Esophagus mucosa (tissue), 1 donor: ENCODE measurements at regions not wholly inside any gene's neighbourhood (a gene's known extent, or its start where the extent isn't known, plus 50 kb on each side); places are given as distances from the start of the nearest gene placed in this dataset.
A peak's percentile ranks its signal among the peaks of the same experiment; 100 is the strongest.

Experiments
- ATAC-seq: fragments of 200-7000 bp; cut with Tn5 transposase; one replicate; pipeline ENCODE4 v1.9.1; 2020
- donor health status: DM: yes; HTN: yes; CAD: no.

DNA sequence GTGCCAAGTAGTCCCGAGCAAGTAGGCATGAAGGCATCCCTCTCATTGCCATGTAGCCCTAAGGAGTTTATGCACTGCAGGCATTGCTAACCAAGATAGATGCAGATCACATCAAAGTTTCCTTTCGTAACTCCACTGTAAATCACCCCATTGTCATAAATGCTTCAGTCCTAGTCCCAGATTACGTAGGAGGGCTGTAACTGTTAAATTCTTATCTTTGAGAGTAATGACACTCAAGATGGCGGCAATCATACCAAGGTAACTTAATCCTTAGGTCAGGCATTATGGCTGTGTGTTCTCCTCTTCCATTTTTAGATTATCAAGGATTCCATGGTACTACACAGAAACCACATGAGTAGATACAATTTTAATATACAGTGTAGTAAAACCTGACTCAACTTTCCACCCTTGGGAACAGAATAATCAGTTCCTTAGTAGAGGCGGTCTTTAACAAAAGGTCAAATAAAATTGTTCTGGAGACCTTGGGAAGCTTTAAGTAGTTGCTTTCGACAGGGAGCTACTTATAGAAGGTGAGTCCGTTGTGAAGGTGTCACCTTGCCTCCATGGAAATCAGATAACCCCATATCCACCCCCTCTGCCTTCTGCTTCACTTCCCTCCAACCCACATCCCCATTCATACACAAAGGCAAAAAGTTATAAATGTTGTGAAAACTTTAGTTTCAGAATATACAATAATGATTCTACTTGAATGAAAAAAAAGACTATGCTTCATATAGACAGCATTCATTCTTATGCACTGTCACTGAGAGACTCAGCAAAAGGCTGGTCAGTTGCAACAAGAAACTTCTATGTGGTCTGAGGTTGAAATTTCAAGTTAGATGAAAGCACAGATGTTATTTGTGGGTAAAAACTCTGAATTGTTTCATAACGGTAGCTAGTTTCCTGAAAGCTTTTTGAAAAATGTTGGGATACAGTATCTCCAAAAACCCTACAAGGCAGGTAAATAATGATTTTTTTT is 64.8 kb upstream of the GALNT5 start:
- no peak for ATAC-seq

DNA sequence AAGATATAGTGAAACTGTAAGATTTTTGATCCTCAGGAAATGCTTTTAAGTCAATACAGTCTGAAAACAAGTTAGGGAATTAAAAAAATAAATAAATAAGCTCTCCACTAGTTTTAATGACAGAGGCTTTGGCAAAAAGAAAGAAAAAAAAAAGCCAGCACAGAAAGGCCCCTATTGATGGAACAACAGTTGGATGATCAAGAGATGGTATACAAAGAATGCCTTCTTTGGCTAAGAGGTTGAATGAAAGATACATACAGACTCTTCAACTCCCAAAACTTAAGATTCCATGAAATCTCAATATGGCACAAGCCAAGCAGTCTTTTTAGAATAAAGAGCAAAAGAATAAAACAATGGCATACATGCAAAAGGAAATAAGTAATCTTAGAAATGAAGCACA is 64.0 kb upstream of the GALNT5 start:
- ATAC-seq = no peak

DNA sequence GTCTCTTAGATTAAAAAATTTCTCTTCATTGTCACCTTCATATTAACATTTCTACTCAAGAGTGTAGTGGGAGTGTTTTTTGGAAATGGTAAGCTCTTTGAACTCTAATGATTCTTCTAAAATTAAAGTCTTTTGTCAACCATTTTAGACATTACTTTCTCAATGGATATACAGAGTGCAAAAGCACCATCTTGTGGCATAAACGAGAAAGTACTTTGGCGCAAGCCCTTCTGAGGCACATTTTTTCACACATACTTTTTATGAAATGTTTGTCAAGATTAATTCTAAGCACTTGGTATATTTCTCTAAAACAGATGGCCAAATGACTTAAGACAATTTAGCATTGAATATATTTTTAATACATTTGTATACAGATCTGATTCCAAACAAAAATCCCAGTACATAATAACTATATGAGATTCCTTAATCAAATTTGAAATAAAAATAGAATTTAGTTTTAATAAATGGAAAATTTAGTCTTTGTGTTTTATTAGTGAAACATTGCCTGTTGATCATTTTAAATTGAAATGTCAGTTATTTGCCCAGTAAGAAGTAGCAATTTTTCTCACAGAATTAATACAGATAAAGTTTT is 63.3 kb upstream of the GALNT5 start:
- peak; percentile 37 for ATAC-seq

DNA sequence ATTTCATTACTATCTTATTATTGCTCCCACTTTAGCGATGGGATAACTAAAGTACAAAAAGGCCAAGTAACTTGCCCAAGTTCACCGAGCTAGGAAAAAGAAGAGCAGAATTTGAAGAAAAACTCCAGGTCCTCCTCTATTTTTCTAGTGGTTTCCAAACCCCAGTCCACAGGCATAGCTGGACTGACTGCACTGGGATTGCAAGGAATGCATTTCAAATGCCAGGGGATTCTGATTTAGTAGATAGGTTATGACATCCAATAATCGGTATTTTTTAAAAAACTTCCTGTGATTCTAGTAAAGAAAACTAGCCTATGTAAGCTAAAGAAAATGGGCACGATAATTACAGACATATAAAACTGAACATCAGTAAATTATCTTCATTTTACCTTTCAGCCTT is 62.7 kb upstream of the GALNT5 start:
- no peak for ATAC-seq

DNA sequence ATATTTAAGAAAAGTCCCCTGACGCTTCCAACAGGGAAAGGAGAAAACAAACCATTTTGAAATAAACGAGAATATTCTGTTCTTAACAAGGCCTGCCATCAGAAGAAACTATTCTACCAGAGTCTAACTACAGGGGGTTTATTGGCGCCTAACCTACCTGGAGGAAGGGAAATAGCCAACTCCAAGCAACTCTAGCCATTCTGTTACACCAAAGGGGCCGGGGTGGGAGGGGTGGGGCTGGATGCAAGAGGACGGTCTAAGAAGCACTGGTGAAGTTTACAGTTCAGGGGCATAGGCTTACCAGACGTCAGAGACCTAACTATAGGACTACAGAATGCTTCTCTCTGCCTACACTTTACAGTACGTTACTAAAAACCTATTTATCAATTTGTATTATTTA is 60.5 kb upstream of the GALNT5 start:
- no peak for ATAC-seq

DNA sequence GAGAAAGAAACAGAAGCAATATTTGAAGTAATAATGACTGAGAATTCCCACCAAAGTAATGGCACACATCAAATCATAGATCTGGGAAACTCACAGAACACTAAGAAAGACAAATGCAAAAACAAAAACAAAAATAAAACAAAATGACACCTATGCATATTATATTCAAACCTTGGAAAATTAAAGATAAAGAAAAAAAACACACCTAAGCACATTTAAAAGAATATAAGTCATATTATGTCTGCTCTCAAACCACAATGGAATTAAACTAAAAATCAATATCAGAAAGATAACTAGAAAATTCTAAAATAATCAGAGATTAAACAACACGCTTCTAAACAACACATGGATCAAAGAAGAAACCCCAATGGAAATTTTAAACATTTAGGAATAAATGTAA is 59.7 kb upstream of the GALNT5 start:
- ATAC-seq = no peak

DNA sequence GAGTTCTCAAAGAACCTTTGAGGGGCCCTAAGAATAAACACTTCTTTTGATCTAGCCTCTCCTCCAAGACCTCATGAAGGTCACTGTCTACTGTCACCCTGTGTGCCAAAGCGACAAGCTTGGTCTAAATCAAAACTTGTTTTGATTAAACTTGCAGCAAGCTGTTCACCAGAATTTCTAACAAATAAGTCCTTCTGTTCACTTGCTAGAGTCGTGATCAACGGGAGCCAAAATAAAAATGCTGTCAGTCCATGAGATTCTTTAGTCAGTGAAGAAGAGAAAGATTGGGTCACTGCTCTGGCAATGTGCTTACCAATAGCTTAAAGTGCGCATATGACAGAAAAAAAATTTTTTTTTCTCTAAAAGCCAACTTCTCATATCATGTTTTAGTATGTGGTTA is 53.9 kb upstream of the GALNT5 start:
- no peak for ATAC-seq

DNA sequence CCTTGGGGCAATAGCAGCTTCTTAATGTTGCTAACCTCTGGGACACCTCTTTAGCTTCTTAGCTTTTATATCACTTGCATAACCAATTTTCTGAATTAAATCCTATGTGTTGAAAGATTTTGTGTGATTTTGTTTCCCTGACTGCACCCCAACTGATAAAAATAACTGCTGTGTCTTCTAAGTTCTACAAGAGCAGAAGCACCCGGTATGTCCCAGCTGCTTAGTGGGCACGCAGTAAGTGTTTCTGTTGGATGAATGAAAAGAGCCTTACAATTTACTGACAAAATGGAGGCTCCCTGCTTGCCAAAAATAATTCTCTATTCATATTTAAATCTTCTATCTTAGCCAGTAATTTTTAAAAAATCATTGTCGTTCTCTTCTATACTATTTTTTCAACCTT is 53.1 kb upstream of the GALNT5 start:
- no peak for ATAC-seq

DNA sequence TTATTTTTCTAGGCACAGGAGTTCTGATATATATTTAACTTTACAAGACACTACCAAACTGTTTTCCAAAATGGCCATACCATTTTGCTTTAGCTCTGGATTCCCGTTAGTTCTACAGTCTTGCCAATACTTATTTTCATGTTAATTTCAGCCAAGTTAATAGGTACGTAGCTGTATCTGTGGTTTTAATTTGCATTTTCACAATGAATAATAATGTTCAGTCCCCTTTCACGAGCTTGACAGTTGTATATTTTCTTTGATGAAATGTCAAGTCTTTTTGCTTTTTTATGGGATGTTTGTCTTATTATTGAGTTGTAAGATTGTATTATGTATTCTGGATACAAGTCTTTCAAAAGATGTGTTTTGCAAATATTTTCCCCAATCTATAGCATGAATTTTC is 50.6 kb upstream of the GALNT5 start:
- no peak for ATAC-seq
